Upper lobe of left lung (tissue), 6 donors: ENCODE measurements at regions not wholly inside any gene's neighbourhood (a gene's known extent, or its start where the extent isn't known, plus 50 kb on each side); places are given as distances from the start of the nearest gene placed in this dataset.

Experiments
- ATAC-seq, 2 donors: fragments of 200-7000 bp; cut with Tn5 transposase; one replicate each; pipeline ENCODE4 v1.9.1; 2022; ENCODE audit warnings: mild to moderate bottlenecking in 2 of 2, moderate library complexity in 2 of 2; ENCODE audit not compliant: low FRiP score in 2 of 2
- DNase-seq, 2 donors: peaks; one replicate each; pipeline ENCODE4 v3.0.0-alpha.2; 2019 to 2020
- H3K27ac ChIP-seq, 4 donors: fragments of 200-600 bp; sonication (generic); one replicate each; pipeline ENCODE4 v1.5.1; 2016 to 2019
- H3K27me3 ChIP-seq, 4 donors: fragments of 200-600 bp; sonication (generic); one replicate each; pipeline ENCODE4 v1.5.1; 2017 to 2019
- H3K36me3 ChIP-seq, 4 donors: fragments of 200-600 bp; sonication (generic); one replicate each; pipeline ENCODE4 v1.5.1; 2016 to 2019
- H3K4me1 ChIP-seq, 4 donors: fragments of 200-600 bp; sonication (generic); one replicate each; pipeline ENCODE4 v1.5.1; 2018 to 2019
- H3K4me3 ChIP-seq, 4 donors: fragments of 200-600 bp; sonication (generic); one replicate each; pipeline ENCODE4 v1.5.1; 2017 to 2019; ENCODE audit warnings: mild to moderate bottlenecking in 2 of 4, moderate library complexity in 1 of 4
- H3K9me3 ChIP-seq, 4 donors: fragments of 200-600 bp; sonication (generic); one replicate each; pipeline ENCODE4 v1.5.1; 2018 to 2019
- EP300 ChIP-seq, 4 donors: sonication (generic); formaldehyde crosslinking; IDR thresholded peaks; one replicate each; pipeline ENCODE4 v1.5.1; 2017; ENCODE audit warnings: antibody characterized with exemption in 4 of 4, control low read depth in 2 of 4
- POLR2A ChIP-seq, 4 donors: fragments of 450-650 bp; IDR thresholded peaks; one replicate each; pipeline ENCODE4 v1.5.1; 2016 to 2017; ENCODE audit warnings: antibody characterized with exemption in 4 of 4, mild to moderate bottlenecking in 2 of 4
- POLR2AphosphoS5 ChIP-seq, 2 donors: sonication (generic); formaldehyde crosslinking; IDR thresholded peaks; one replicate each; pipeline ENCODE4 v1.5.1; 2017; ENCODE audit warnings: antibody characterized with exemption in 2 of 2
- WGBS, 2 donors: methylation state at CpG; one replicate each; pipeline ENCODE4 v1.1.5; 2017 to 2018; 5-methylcytosine and 5-hydroxymethylcytosine counted together
- TF ChIP-seq, protein P1 (sequence below), 6 experiments: fragments of 450-650 bp in 4 of 6; fragments of 200-600 bp in 2 of 6; sonication (generic) in 2 of 6; IDR thresholded peaks; one replicate each; pipeline ENCODE4 v1.5.1; 2016 to 2019; ENCODE audit warnings: antibody characterized with exemption in 6 of 6
- donor health status: DM: no; HTN: no; CAD: no; lungs with moderate emphysema.
- donor health status: DM: no; HTN: yes; CAD: no; lungs with severe emphysema.

DNA sequence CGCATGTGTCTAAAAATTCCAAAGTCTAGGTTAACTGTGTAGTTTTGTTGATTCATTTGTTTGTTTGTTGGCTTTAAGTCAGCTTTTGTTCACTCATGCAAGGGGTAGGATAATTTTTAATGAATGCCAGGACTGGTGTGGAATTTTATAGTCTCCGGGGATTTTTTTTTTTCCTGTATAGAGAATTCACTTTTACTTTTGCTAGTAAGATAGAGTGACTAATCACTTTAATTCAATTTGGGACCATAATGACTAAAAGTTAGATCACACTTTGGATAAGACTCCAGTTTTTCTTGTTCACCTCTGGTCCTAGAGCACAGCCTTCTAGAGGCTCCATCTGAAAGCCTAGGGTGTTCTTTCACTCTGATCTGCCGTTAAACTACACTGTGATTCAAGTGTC, 1690.0 kb downstream of the PCDH9 start:
- H3K36me3 ChIP-seq = no peaks in the 10 kb centered on the region
- H3K27me3 ChIP-seq = no peaks in the 10 kb centered on the region
- H3K4me3 ChIP-seq = no peak overlapping the region
- TF ChIP-seq POLR2A (IDR thresholded peaks at IDR 0.05) (no peak), POLR2AphosphoS5 (IDR thresholded peaks at IDR 0.05) (no peak), EP300 (IDR thresholded peaks at IDR 0.05) (no peak)
- TF ChIP-seq, protein P1, sequence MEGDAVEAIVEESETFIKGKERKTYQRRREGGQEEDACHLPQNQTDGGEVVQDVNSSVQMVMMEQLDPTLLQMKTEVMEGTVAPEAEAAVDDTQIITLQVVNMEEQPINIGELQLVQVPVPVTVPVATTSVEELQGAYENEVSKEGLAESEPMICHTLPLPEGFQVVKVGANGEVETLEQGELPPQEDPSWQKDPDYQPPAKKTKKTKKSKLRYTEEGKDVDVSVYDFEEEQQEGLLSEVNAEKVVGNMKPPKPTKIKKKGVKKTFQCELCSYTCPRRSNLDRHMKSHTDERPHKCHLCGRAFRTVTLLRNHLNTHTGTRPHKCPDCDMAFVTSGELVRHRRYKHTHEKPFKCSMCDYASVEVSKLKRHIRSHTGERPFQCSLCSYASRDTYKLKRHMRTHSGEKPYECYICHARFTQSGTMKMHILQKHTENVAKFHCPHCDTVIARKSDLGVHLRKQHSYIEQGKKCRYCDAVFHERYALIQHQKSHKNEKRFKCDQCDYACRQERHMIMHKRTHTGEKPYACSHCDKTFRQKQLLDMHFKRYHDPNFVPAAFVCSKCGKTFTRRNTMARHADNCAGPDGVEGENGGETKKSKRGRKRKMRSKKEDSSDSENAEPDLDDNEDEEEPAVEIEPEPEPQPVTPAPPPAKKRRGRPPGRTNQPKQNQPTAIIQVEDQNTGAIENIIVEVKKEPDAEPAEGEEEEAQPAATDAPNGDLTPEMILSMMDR (IDR thresholded peaks at IDR 0.05) = no peak
- ATAC-seq (no peak), DNase-seq (no peak)
- no peaks in the 10 kb centered on the region for H3K4me1 ChIP-seq
- H3K27ac ChIP-seq = no peak overlapping the region
- no peaks in the 10 kb centered on the region for H3K9me3 ChIP-seq
- WGBS, 2 donors = 89 to 90% methylated on average over 3 of the region's 3 CpGs

DNA sequence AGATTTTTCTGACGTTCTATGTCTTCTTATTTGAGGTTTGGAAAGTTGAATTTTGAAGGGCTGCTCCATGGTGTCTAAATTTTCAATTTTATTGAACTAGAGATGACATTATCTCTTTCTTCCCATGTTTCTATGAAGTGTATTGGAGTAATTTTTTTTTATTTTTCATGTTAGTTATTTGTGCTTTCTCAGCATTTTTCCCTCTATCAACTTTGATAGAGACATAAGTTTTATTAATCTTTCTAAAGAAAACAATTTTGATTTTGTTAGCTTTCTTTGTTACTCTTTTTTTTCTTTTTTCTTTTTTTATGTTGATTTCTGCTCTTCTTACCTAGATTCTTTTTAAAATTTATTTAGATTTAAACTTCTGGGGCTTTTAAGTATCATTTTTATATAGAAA, 1694.8 kb downstream of the PCDH9 start:
- no peaks in the 10 kb centered on the region for H3K36me3 ChIP-seq
- 59 to 78% methylated on average over 1 of the region's 1 CpG for WGBS, 2 donors
- no peak for DNase-seq
- TF ChIP-seq EP300 (IDR thresholded peaks at IDR 0.05) (no peak), POLR2A (IDR thresholded peaks at IDR 0.05) (no peak), POLR2AphosphoS5 (IDR thresholded peaks at IDR 0.05) (no peak)
- TF ChIP-seq, protein P1 (IDR thresholded peaks at IDR 0.05) = no peak
- no peaks in the 10 kb centered on the region for H3K4me1 ChIP-seq
- no peak for ATAC-seq
- no peaks in the 10 kb centered on the region for H3K9me3 ChIP-seq
- no peaks in the 10 kb centered on the region for H3K27me3 ChIP-seq
- H3K27ac ChIP-seq = no peak overlapping the region
- no peak overlapping the region for H3K4me3 ChIP-seq

DNA sequence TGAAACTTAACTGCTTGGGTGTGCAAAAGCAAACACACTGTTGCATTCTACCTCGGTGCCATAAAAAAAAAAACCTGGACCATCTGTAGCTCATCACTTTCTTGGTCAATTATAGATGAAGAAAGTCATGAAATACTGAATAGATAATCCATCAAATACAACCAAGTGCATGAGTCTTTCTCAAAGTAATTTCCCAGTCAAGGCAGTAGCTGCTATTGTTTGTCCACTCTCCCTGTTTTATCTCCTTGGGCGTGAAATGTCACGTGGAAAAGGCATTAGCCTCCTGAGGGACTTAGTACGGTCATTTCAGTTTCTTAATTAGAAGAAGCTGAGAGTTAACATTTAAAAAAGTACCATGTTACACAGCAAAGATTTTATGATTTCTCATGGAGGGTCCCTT, 1697.9 kb downstream of the PCDH9 start:
- DNase-seq (no peak), ATAC-seq (no peak)
- H3K27me3 ChIP-seq = no peaks in the 10 kb centered on the region
- H3K27ac ChIP-seq = no peak overlapping the region
- no peaks in the 10 kb centered on the region for H3K9me3 ChIP-seq
- TF ChIP-seq, protein P1 (IDR thresholded peaks at IDR 0.05) = no peak
- TF ChIP-seq EP300 (IDR thresholded peaks at IDR 0.05) (no peak), POLR2A (IDR thresholded peaks at IDR 0.05) (no peak), POLR2AphosphoS5 (IDR thresholded peaks at IDR 0.05) (no peak)
- no peak overlapping the region for H3K4me3 ChIP-seq
- H3K4me1 ChIP-seq = no peaks in the 10 kb centered on the region
- no peaks in the 10 kb centered on the region for H3K36me3 ChIP-seq
- WGBS, 2 donors = 68 to 69% methylated on average over 4 of the region's 4 CpGs

DNA sequence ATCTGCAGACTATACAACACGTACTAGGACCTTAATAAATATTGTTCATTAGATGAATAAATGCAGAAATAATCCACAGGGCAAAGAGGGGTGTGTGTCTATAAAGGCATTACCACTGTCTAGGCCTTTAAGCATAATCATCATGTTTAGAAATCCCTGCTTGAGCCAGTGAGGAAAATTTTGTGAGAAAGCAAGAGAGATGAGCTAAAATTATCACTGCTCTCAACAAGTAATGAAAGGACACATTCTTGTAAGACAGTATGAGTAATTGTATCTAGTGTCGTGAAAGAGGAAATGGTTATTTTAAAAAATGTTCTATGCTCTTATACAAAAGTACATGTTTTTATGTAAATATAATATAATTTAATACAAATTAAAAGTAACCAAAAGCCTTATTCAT, 1699.4 kb downstream of the PCDH9 start:
- Histone ChIP-seq H3K9me3 (no peaks in the 10 kb centered on the region), H3K4me3 (no peak overlapping the region), H3K27me3 (no peaks in the 10 kb centered on the region), H3K36me3 (no peaks in the 10 kb centered on the region), H3K4me1 (no peaks in the 10 kb centered on the region), H3K27ac (no peak overlapping the region)
- WGBS, 2 donors = 46 to 63% methylated on average over 2 of the region's 2 CpGs
- no peak for TF ChIP-seq EP300 (IDR thresholded peaks at IDR 0.05)
- DNase-seq (no peak), ATAC-seq (no peak)

DNA sequence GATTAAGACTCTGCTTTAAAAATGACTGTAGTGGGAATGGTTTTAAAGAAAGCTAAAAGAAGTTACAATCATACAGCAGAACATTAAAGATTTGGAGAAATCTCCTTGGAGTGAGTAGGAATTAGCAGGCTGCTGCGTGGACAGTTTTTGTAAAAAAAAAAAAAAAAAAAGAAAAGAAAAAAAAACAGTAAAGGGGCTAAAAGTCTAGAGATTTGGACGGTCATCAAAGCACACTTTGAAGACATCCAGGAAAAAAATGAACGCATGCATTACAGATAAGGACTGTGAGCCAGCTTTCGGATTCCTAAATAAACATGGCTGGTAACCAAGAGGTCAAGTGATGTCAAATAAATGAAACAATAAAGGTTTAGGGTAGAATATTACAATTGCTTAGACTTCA, 1700.6 kb downstream of the PCDH9 start:
- 26 to 37% methylated on average over 4 of the region's 4 CpGs for WGBS, 2 donors

More for the DNA sequence above, 1700.6 kb downstream of the PCDH9 start:
- Histone ChIP-seq H3K4me1 (no peaks in the 10 kb centered on the region), H3K9me3 (no peaks in the 10 kb centered on the region), H3K27me3 (no peaks in the 10 kb centered on the region), H3K36me3 (no peaks in the 10 kb centered on the region), H3K27ac (no peak overlapping the region), H3K4me3 (no peak overlapping the region)
- DNase-seq (no peak), ATAC-seq (no peak)
- TF ChIP-seq POLR2A (IDR thresholded peaks at IDR 0.05) = no peak
- TF ChIP-seq, protein P1 (IDR thresholded peaks at IDR 0.05) = no peak
- TF ChIP-seq EP300 (IDR thresholded peaks at IDR 0.05) = no peak
- no peak for TF ChIP-seq POLR2AphosphoS5 (IDR thresholded peaks at IDR 0.05)
